Liver (tissue), 8 donors: ENCODE measurements at regions not wholly inside any gene's neighbourhood (a gene's known extent, or its start where the extent isn't known, plus 50 kb on each side); places are given as distances from the start of the nearest gene placed in this dataset.

ENCODE experiments used
- DNase-seq: peaks from one replicate; pipeline ENCODE4 v3.0.0-alpha.2; 2017; ENCODE audit warnings: low spot score
- H3K27ac ChIP-seq, 2 donors: one replicate each; pipeline ENCODE4 v1.7.0; 2013; ENCODE audit warnings: inconsistent platforms in 2 of 2, low read length in 2 of 2, control low read depth in 1 of 2, low read depth in 1 of 2, mild to moderate bottlenecking in 1 of 2
- H3K27me3 ChIP-seq, 4 donors: one replicate each; pipeline versions ENCODE4 v1.6.1 to v1.7.0; 2013; ENCODE audit warnings: low read length in 3 of 4, inconsistent platforms in 1 of 4, mild to moderate bottlenecking in 1 of 4, moderate library complexity in 1 of 4; ENCODE audit not compliant: control insufficient read depth in 4 of 4, insufficient read depth in 4 of 4
- H3K36me3 ChIP-seq, 4 donors: one replicate each; pipeline versions ENCODE4 v1.6.1 to v1.7.0; 2013; ENCODE audit warnings: low read length in 3 of 4, mild to moderate bottlenecking in 3 of 4, low read depth in 1 of 4, moderate library complexity in 1 of 4; ENCODE audit not compliant: control insufficient read depth in 4 of 4, insufficient read depth in 3 of 4
- H3K4me1 ChIP-seq, 4 donors: one replicate each; pipeline versions ENCODE4 v1.6.1 to v1.7.0; 2013; ENCODE audit warnings: low read length in 3 of 4, mild to moderate bottlenecking in 3 of 4, moderate library complexity in 1 of 4; ENCODE audit not compliant: control insufficient read depth in 4 of 4, insufficient read depth in 4 of 4
- H3K4me3 ChIP-seq, 3 donors: one replicate each; pipeline versions ENCODE4 v1.6.1 to v1.7.0; 2013; ENCODE audit warnings: low read length in 3 of 3, control low read depth in 1 of 3, low read depth in 1 of 3, mild to moderate bottlenecking in 1 of 3
- H3K9ac ChIP-seq, 2 donors: one replicate each; pipeline ENCODE4 v1.7.0; 2013; ENCODE audit warnings: low read length in 2 of 2, mild to moderate bottlenecking in 2 of 2, moderate library complexity in 2 of 2, control low read depth in 1 of 2, low read depth in 1 of 2
- H3K9me3 ChIP-seq, 4 donors: one replicate each; pipeline versions ENCODE4 v1.6.1 to v1.7.0; 2013; ENCODE audit warnings: low read length in 3 of 4; ENCODE audit not compliant: control insufficient read depth in 4 of 4
- ATF3 ChIP-seq: IDR thresholded peaks from 2 replicates; pipeline ENCODE4 v1.6.1; 2016; ENCODE audit warnings: antibody characterized with exemption
- CTCF ChIP-seq: fragments of 150-350 bp; IDR thresholded peaks from 2 replicates; pipeline ENCODE4 v1.5.1; 2017; ENCODE audit warnings: improper control_type of control experiment, low read depth, low read length; ENCODE audit not compliant: missing input control
- EGR1 ChIP-seq, 2 donors: IDR thresholded peaks; 2 replicates each; pipeline ENCODE4 v1.6.1; 2016 to 2018; ENCODE audit warnings: antibody characterized with exemption in 2 of 2, low read depth in 2 of 2
- FOXA1 ChIP-seq: IDR thresholded peaks from 2 replicates; pipeline ENCODE4 v1.6.1; 2016; ENCODE audit warnings: antibody characterized with exemption
- FOXA2 ChIP-seq: IDR thresholded peaks from 2 replicates; pipeline ENCODE4 v1.6.1; 2016; ENCODE audit warnings: antibody characterized with exemption
- GABPA ChIP-seq, 2 donors: IDR thresholded peaks in 1 of 2; conservative IDR thresholded peaks in 1 of 2; 2 replicates each; pipeline ENCODE4 v1.6.1; 2016; ENCODE audit warnings: antibody characterized with exemption in 2 of 2, mild to moderate bottlenecking in 1 of 2, moderate library complexity in 1 of 2
- HNF4A ChIP-seq, 2 donors: conservative IDR thresholded peaks; 2 replicates each; pipeline ENCODE4 v1.6.1; 2016; ENCODE audit warnings: antibody characterized with exemption in 2 of 2, mild to moderate bottlenecking in 2 of 2
- HNF4G ChIP-seq: IDR thresholded peaks from 2 replicates; pipeline ENCODE4 v1.6.1; 2016; ENCODE audit warnings: antibody characterized with exemption
- MAX ChIP-seq: IDR thresholded peaks from 2 replicates; pipeline ENCODE4 v1.6.1; 2016; ENCODE audit warnings: antibody characterized with exemption
- NR2F2 ChIP-seq: IDR thresholded peaks from 2 replicates; pipeline ENCODE4 v1.6.1; 2016; ENCODE audit warnings: antibody characterized with exemption
- RAD21 ChIP-seq, 2 donors: IDR thresholded peaks; 2 replicates each; pipeline ENCODE4 v1.6.1; 2016; ENCODE audit warnings: antibody characterized with exemption in 2 of 2, mild to moderate bottlenecking in 2 of 2
- REST ChIP-seq: IDR thresholded peaks from 2 replicates; pipeline ENCODE4 v1.6.1; 2016; ENCODE audit warnings: antibody characterized with exemption, mild to moderate bottlenecking
- SP1 ChIP-seq: IDR thresholded peaks from 2 replicates; pipeline ENCODE4 v1.6.1; 2018; ENCODE audit warnings: antibody characterized with exemption, mild to moderate bottlenecking
- TAF1 ChIP-seq: conservative IDR thresholded peaks from 2 replicates; pipeline ENCODE4 v1.6.1; 2016; ENCODE audit warnings: antibody characterized with exemption, mild to moderate bottlenecking
- YY1 ChIP-seq: IDR thresholded peaks from 2 replicates; pipeline ENCODE4 v1.6.1; 2016; ENCODE audit warnings: antibody characterized with exemption, mild to moderate bottlenecking
- WGBS: extraction: QIAGEN DNeasy Blood & Tissue Kit; methylation state at CpG from one replicate; pipeline ENCODE4 v1.1.7; 2013; 5-methylcytosine and 5-hydroxymethylcytosine counted together
- donor health status: healthy.
- donor health status: healthy.
- donor health status: healthy.
- donor health status: healthy.
- donor health status: healthy.

DNA sequence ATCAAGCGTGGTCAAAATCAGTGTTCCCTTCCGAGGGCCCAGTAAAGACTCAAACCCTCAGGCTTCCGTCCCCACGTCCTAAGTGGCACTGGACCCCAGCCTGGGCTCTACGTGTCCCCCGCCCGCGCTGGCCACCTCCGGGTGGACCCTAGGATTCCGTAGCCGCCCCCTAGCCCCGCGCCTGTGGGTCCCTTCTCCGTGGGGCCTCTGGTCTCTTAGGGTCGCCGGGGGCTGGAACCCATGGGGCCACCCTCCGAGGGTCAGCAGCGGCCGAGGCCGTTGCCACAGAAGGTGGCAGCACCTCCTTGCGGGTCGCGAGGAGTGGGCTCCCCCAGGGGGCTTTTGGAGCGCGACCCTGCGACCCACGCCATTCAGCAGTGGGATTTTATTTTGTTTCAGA lies 170.5 kb upstream of the EEPD1 start:
- Histone ChIP-seq H3K4me3 (no peak overlapping the region), H3K9ac (no peak overlapping the region), H3K27me3 (no peaks in the 10 kb centered on the region), H3K27ac (no peak overlapping the region), H3K36me3 (no peaks in the 10 kb centered on the region), H3K9me3 (no peaks in the 10 kb centered on the region), H3K4me1 (no peaks in the 10 kb centered on the region)
- TF ChIP-seq TAF1 (no peak), MAX (no peak), NR2F2 (no peak), FOXA2 (no peak), GABPA (IDR thresholded peaks at IDR 0.05 in 1 of 2, conservative IDR thresholded peaks at IDR 0.05 in 1 of 2) (no peak), CTCF (no peak), SP1 (no peak), ATF3 (no peak), EGR1 (IDR thresholded peaks at IDR 0.05; ENCODE audit: low read depth in 2 of 2) (no peak)
- DNase-seq = no peak
- WGBS = 94% methylated on average over 27 of the region's 27 CpGs

- Histone ChIP-seq H3K9ac (no peak overlapping the region), H3K27ac (no peak overlapping the region), H3K27me3 (no peaks in the 10 kb centered on the region), H3K4me3 (no peak overlapping the region), H3K4me1 (no peaks in the 10 kb centered on the region), H3K9me3 (no peaks in the 10 kb centered on the region), H3K36me3 (no peaks in the 10 kb centered on the region)
- 93% methylated on average over 5 of the region's 5 CpGs for WGBS
- no peak for TF ChIP-seq CTCF
- TF ChIP-seq REST = no peak
- TF ChIP-seq RAD21 (IDR thresholded peaks at IDR 0.05) = no peak
- TF ChIP-seq NR2F2 = no peak
- TF ChIP-seq HNF4G = no peak
- no peak for TF ChIP-seq HNF4A (conservative IDR thresholded peaks at IDR 0.05)
- no peak for TF ChIP-seq EGR1 (IDR thresholded peaks at IDR 0.05; ENCODE audit: low read depth in 2 of 2)
- no peak for TF ChIP-seq YY1
- TF ChIP-seq TAF1 = no peak
- TF ChIP-seq FOXA1 = no peak
- TF ChIP-seq SP1 = no peak
- no peak for TF ChIP-seq MAX
- no peak for DNase-seq
Measured at GRCh38 chr7:35983626-35984025, 169.4 kb upstream of the EEPD1 start.
